GM13976 (cell line): ENCODE measurements at regions not wholly inside any gene's neighbourhood (a gene's known extent, or its start where the extent isn't known, plus 50 kb on each side); places are given as distances from the start of the nearest gene placed in this dataset.

Experiments
- DNase-seq: peaks from one replicate; pipeline ENCODE4 v3.0.0; 2012; ENCODE audit warnings: low spot score
- CTCF ChIP-seq: IDR thresholded peaks from 2 replicates; pipeline ENCODE4 v1.5.1; 2012; ENCODE audit warnings: borderline replicate concordance, mild to moderate bottlenecking; ENCODE audit not compliant: insufficient read depth; ENCODE audit errors: extremely low read depth, missing control alignments, control extremely low read depth
- in situ Hi-C: fragments of 300-500 bp; cut with MboI; formaldehyde crosslinking; loops from one replicate; pipeline ENCODE4 v1.12.0; 2022; ENCODE audit warnings: low sequenced_read_pairs, mixed read lengths, inconsistent platforms; ENCODE audit not compliant: unreplicated experiment

GRCh38 chr4:104248726-104249125 is 246.0 kb downstream of the CXXC4 start:
- no peak for DNase-seq
- TF ChIP-seq CTCF, result no peak
- in situ Hi-C loops, result no loop called here

- TF ChIP-seq CTCF, result no peak
- no peak for DNase-seq
- in situ Hi-C loops, result no loop called here
These were observed 258.7 kb downstream of the CXXC4 start for GRCh38 chr4:104235967-104236366.

- TF ChIP-seq CTCF, result no peak
- in situ Hi-C loops, result no loop called here
- DNase-seq, result no peak
These were observed 277.2 kb downstream of the CXXC4 start for GRCh38 chr4:104217526-104217925.

- no peak for DNase-seq
- in situ Hi-C loops, result no loop called here
- TF ChIP-seq CTCF, result no peak
These were observed 283.0 kb downstream of the CXXC4 start for GRCh38 chr4:104211657-104212056.

- no peak for TF ChIP-seq CTCF
- in situ Hi-C loops, result no loop called here
- DNase-seq, result no peak
These were observed 284.3 kb downstream of the CXXC4 start for GRCh38 chr4:104210420-104210819.

GRCh38 chr4:104206784-104207183 is 287.9 kb downstream of the CXXC4 start:
- in situ Hi-C loops, result no loop called here
- no peak for DNase-seq

More at GRCh38 chr4:104206784-104207183, 287.9 kb downstream of the CXXC4 start:
- TF ChIP-seq CTCF, result no peak
